C4-2B (cell line): ENCODE measurements at regions not wholly inside any gene's neighbourhood (a gene's known extent, or its start where the extent isn't known, plus 50 kb on each side); places are given as distances from the start of the nearest gene placed in this dataset.

Experiments
- CTCF ChIP-seq: fragments of 450-650 bp; conservative IDR thresholded peaks from 2 replicates; pipeline ENCODE4 v1.5.1; 2017; ENCODE audit warnings: mild to moderate bottlenecking
- ZFX ChIP-seq: fragments of 450-650 bp; IDR thresholded peaks from 2 replicates; pipeline ENCODE4 v1.6.1; 2017

GRCh38 chr18:26657631-26658581 is 109.6 kb upstream of the KCTD1 start:
- TF ChIP-seq CTCF (no peak), ZFX (no peak)
